ENCODE measurements at regions not wholly inside any gene's neighbourhood (a gene's known extent, or its start where the extent isn't known, plus 50 kb on each side); places are given as distances from the start of the nearest gene placed in this dataset.

- no peak for DNase-seq (ENCODE audit: low read depth)
- TF ChIP-seq CTCF (IDR thresholded peaks at IDR 0.05; ENCODE audit: control insufficient read depth, insufficient read depth, low read depth, low read length, missing control alignments): no peak
- H3K4me3 ChIP-seq (ENCODE audit: control insufficient read depth, low read depth, low read length): no peak overlapping the region
Observed at GRCh38 chr14:41419709-41420108, 187.0 kb upstream of the LRFN5 start.

GRCh38 chr14:41418851-41419250 is 187.8 kb upstream of the LRFN5 start:
- no peak overlapping the region for H3K4me3 ChIP-seq (ENCODE audit: control insufficient read depth, low read depth, low read length)
- no peak for TF ChIP-seq CTCF (IDR thresholded peaks at IDR 0.05; ENCODE audit: control insufficient read depth, insufficient read depth, low read depth, low read length, missing control alignments)
- DNase-seq (ENCODE audit: low read depth): no peak

DNA sequence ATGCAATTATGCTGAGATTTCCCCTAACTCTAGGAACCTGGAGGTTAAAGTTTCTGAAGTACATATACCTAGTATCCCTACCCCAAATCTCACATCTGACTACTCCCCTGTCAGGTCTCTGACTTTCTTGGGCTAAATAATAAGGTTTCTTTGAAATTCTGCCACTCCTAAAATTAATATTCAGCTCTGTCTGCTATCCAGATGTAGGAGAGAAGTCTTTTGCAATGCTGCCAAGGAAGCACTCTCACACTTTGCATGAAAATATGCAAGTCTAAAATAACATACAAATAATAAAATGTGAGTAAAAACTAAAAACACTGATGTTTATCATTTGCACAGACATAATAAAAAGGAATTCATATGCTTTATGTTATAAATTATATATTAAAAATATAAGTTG is 196.9 kb upstream of the LRFN5 start:
- TF ChIP-seq CTCF (IDR thresholded peaks at IDR 0.05; ENCODE audit: control insufficient read depth, insufficient read depth, low read depth, low read length, missing control alignments): no peak

DNA sequence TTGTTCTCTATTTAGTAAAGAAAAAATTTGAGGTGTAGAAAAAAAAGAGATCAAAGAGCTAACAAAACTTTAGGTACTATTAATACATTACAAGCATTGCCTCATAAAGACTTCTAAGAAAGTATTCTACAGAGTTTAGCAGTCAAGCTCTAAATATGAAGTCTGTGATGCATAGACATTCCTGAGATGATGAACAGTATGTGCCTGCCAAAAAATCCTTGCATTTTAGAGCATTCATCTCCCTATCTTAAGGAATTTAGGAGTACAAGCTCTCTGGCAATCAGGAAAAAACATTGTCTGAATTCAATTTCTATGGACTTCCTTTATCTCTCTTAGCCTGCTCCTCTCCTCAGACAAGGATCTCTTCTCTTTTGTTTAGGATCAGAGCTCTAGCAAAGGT is 202.6 kb upstream of the LRFN5 start:
- H3K4me3 ChIP-seq (ENCODE audit: control insufficient read depth, low read depth, low read length): no peak overlapping the region
- no peak for TF ChIP-seq CTCF (IDR thresholded peaks at IDR 0.05; ENCODE audit: control insufficient read depth, insufficient read depth, low read depth, low read length, missing control alignments)
- DNase-seq (ENCODE audit: low read depth): no peak

More for the DNA sequence above, 196.9 kb upstream of the LRFN5 start:
- no peak for DNase-seq (ENCODE audit: low read depth)
- no peak overlapping the region for H3K4me3 ChIP-seq (ENCODE audit: control insufficient read depth, low read depth, low read length)

GRCh38 chr14:41403360-41403759 is 203.3 kb upstream of the LRFN5 start:
- no peak for TF ChIP-seq CTCF (IDR thresholded peaks at IDR 0.05; ENCODE audit: control insufficient read depth, insufficient read depth, low read depth, low read length, missing control alignments)
- no peak overlapping the region for H3K4me3 ChIP-seq (ENCODE audit: control insufficient read depth, low read depth, low read length)
- no peak for DNase-seq (ENCODE audit: low read depth)

GRCh38 chr14:41397926-41398325 is 208.8 kb upstream of the LRFN5 start:
- DNase-seq (ENCODE audit: low read depth): no peak
- TF ChIP-seq CTCF (IDR thresholded peaks at IDR 0.05; ENCODE audit: control insufficient read depth, insufficient read depth, low read depth, low read length, missing control alignments): no peak
- H3K4me3 ChIP-seq (ENCODE audit: control insufficient read depth, low read depth, low read length): no peak overlapping the region

- no peak for TF ChIP-seq CTCF (IDR thresholded peaks at IDR 0.05; ENCODE audit: control insufficient read depth, insufficient read depth, low read depth, low read length, missing control alignments)
- H3K4me3 ChIP-seq (ENCODE audit: control insufficient read depth, low read depth, low read length): no peak overlapping the region
- DNase-seq (ENCODE audit: low read depth): no peak
Observed at GRCh38 chr14:41393512-41393911, 213.2 kb upstream of the LRFN5 start.

Data from AG09309 (cell line).